Spleen (tissue), 11 donors: ENCODE measurements at regions not wholly inside any gene's neighbourhood (a gene's known extent, or its start where the extent isn't known, plus 50 kb on each side); places are given as distances from the start of the nearest gene placed in this dataset.

Source experiments
- DNase-seq: peaks from one replicate; pipeline ENCODE4 v3.0.0-alpha.2; 2020
- H3K27ac ChIP-seq, 8 donors: fragments of 200-600 bp; sonication (generic) in 7 of 8; 1 replicate in 4 of 8; 2 replicates in 4 of 8; pipeline versions ENCODE4 v1.5.0 to v1.8.0; 2016 to 2021; ENCODE audit warnings: inconsistent platforms in 4 of 8, mild to moderate bottlenecking in 4 of 8, moderate library complexity in 1 of 8
- H3K27me3 ChIP-seq, 7 donors: fragments of 200-600 bp; sonication (generic) in 6 of 7; replicated peaks in 1 of 7; 1 replicate in 4 of 7; 2 replicates in 3 of 7; pipeline versions ENCODE4 v1.5.0 to v1.8.0; 2016 to 2021; ENCODE audit warnings: inconsistent platforms in 3 of 7, mild to moderate bottlenecking in 1 of 7
- H3K36me3 ChIP-seq, 6 donors: fragments of 200-600 bp; sonication (generic) in 5 of 6; 1 replicate in 4 of 6; 2 replicates in 2 of 6; pipeline versions ENCODE4 v1.5.0 to v1.8.0; 2016 to 2021; ENCODE audit warnings: inconsistent platforms in 2 of 6
- H3K4me1 ChIP-seq, 6 donors: fragments of 200-600 bp; sonication (generic) in 5 of 6; 1 replicate in 3 of 6; 2 replicates in 3 of 6; pipeline versions ENCODE4 v1.5.0 to v1.8.0; 2016 to 2021; ENCODE audit warnings: inconsistent platforms in 3 of 6
- H3K4me3 ChIP-seq, 8 donors: fragments of 200-600 bp; sonication (generic) in 7 of 8; 1 replicate in 4 of 8; 2 replicates in 4 of 8; pipeline versions ENCODE4 v1.5.0 to v1.8.0; 2016 to 2021; ENCODE audit warnings: inconsistent platforms in 4 of 8, mild to moderate bottlenecking in 4 of 8, moderate library complexity in 2 of 8
- H3K9me3 ChIP-seq, 8 donors: fragments of 200-600 bp; sonication (generic) in 7 of 8; 1 replicate in 4 of 8; 2 replicates in 4 of 8; pipeline versions ENCODE4 v1.5.0 to v1.8.0; 2016 to 2021; ENCODE audit warnings: inconsistent platforms in 4 of 8
- CTCF ChIP-seq, 11 experiments: fragments of 200-600 bp in 7 of 11; fragments of 450-650 bp in 4 of 11; sonication (generic) in 4 of 11; IDR thresholded peaks in 8 of 11; conservative IDR thresholded peaks in 3 of 11; 1 replicate in 7 of 11; 2 replicates in 4 of 11; pipeline versions ENCODE4 v1.4.0 to v1.8.0; 2016 to 2021; ENCODE audit warnings: antibody characterized with exemption in 11 of 11, inconsistent platforms in 4 of 11, mild to moderate bottlenecking in 1 of 11
- POLR2A ChIP-seq, 3 donors: fragments of 450-650 bp; IDR thresholded peaks; one replicate each; pipeline ENCODE4 v1.5.1; 2017; ENCODE audit warnings: antibody characterized with exemption in 3 of 3, mild to moderate bottlenecking in 1 of 3
- POLR2AphosphoS5 ChIP-seq, 3 donors: sonication (generic); formaldehyde crosslinking; IDR thresholded peaks; one replicate each; pipeline ENCODE4 v1.5.1; 2017; ENCODE audit warnings: antibody characterized with exemption in 3 of 3
- WGBS, 5 donors: extraction: QIAGEN DNeasy Blood & Tissue Kit in 3 of 5; methylation state at CpG; one replicate each; pipeline versions ENCODE4 v1.1.5 to v1.1.7; 2013 to 2018; 5-methylcytosine and 5-hydroxymethylcytosine counted together
- intact Hi-C: fragments of 100-400 bp; cut with DNase I; formaldehyde crosslinking; loops from one replicate; pipeline ENCODE4 v1.15.0; 2023; ENCODE audit warnings: low total_unique reads
- donor health status: healthy with polysubstance abuse.
- donor health status: DM: no; HTN: no; CAD: no; lungs with moderate emphysema.
- donor health status: DM: no; HTN: no; CAD: no.
- donor health status: Bipolar disorder and iron deficiency.
- donor health status: healthy.
- donor health status: DM: no; HTN: no; CAD: no.
- donor health status: DM: yes; HTN: yes; CAD: no.

GRCh38 chr18:28855989-28856388 is 679.1 kb upstream of the CDH2 start:
- intact Hi-C loops, result no loop called here
- no peaks in the 10 kb centered on the region for H3K9me3 ChIP-seq
- no peaks in the 10 kb centered on the region for H3K27me3 ChIP-seq
- TF ChIP-seq POLR2AphosphoS5 (IDR thresholded peaks at IDR 0.05) (no peak), POLR2A (IDR thresholded peaks at IDR 0.05) (no peak), CTCF (IDR thresholded peaks at IDR 0.05 in 8 of 11, conservative IDR thresholded peaks at IDR 0.05 in 3 of 11) (no peak)
- no peaks in the 10 kb centered on the region for H3K36me3 ChIP-seq
- WGBS, 5 donors, result 75 to 94% (median 83%) methylated on average over 2 of the region's 2 CpGs
- no peak overlapping the region for H3K27ac ChIP-seq
- H3K4me1 ChIP-seq, result no peaks in the 10 kb centered on the region
- no peak overlapping the region for H3K4me3 ChIP-seq
- no peak for DNase-seq

GRCh38 chr18:28855524-28855923 is 678.6 kb upstream of the CDH2 start:
- Histone ChIP-seq H3K27ac (no peak overlapping the region), H3K36me3 (no peaks in the 10 kb centered on the region), H3K9me3 (no peaks in the 10 kb centered on the region), H3K4me1 (no peaks in the 10 kb centered on the region), H3K27me3 (no peaks in the 10 kb centered on the region), H3K4me3 (no peak overlapping the region)
- intact Hi-C loops, result no loop called here
- no peak for DNase-seq
- TF ChIP-seq POLR2A (IDR thresholded peaks at IDR 0.05) (no peak), POLR2AphosphoS5 (IDR thresholded peaks at IDR 0.05) (no peak), CTCF (IDR thresholded peaks at IDR 0.05 in 8 of 11, conservative IDR thresholded peaks at IDR 0.05 in 3 of 11) (no peak)
- WGBS, 5 donors, result 10 to 50% (median 33%) methylated on average over 1 of the region's 1 CpG

- TF ChIP-seq POLR2A (IDR thresholded peaks at IDR 0.05), result no peak
- no peak for TF ChIP-seq CTCF (IDR thresholded peaks at IDR 0.05 in 8 of 11, conservative IDR thresholded peaks at IDR 0.05 in 3 of 11)
- TF ChIP-seq POLR2AphosphoS5 (IDR thresholded peaks at IDR 0.05), result no peak
- H3K36me3 ChIP-seq, result no peaks in the 10 kb centered on the region
- no peaks in the 10 kb centered on the region for H3K4me1 ChIP-seq
- H3K27me3 ChIP-seq, result no peaks in the 10 kb centered on the region
- H3K27ac ChIP-seq, result peak overlapping the region in 1 of 8 donors; percentile 11
- WGBS, 5 donors, result 59 to 81% (median 73%) methylated on average over 1 of the region's 1 CpG
- H3K9me3 ChIP-seq, result no peaks in the 10 kb centered on the region
- no peak overlapping the region for H3K4me3 ChIP-seq
- intact Hi-C loops, result no loop called here
- no peak for DNase-seq
These were observed 678.0 kb upstream of the CDH2 start for GRCh38 chr18:28854964-28855363.

- Histone ChIP-seq H3K36me3 (no peaks in the 10 kb centered on the region), H3K9me3 (peaks cover 0 to 13% (median 1%) of the 10 kb centered on the region in 8 donors), H3K27ac (no peak overlapping the region), H3K27me3 (no peaks in the 10 kb centered on the region), H3K4me1 (no peaks in the 10 kb centered on the region), H3K4me3 (no peak overlapping the region)
- intact Hi-C loops, result no loop called here
- TF ChIP-seq POLR2A (IDR thresholded peaks at IDR 0.05) (no peak), CTCF (IDR thresholded peaks at IDR 0.05 in 8 of 11, conservative IDR thresholded peaks at IDR 0.05 in 3 of 11) (no peak), POLR2AphosphoS5 (IDR thresholded peaks at IDR 0.05) (no peak)
- WGBS, 5 donors, result 63 to 82% (median 74%) methylated on average over 3 of the region's 3 CpGs
- no peak for DNase-seq
These were observed 670.0 kb upstream of the CDH2 start for GRCh38 chr18:28846958-28847357.
